ENCODE measurements at regions not wholly inside any gene's neighbourhood (a gene's known extent, or its start where the extent isn't known, plus 50 kb on each side); places are given as distances from the start of the nearest gene placed in this dataset.
"Not testable (repeated sequence)": the region's sequence is repeated elsewhere in the genome, so short reads cannot be mapped to it uniquely, and the experiment has no call there.

DNA sequence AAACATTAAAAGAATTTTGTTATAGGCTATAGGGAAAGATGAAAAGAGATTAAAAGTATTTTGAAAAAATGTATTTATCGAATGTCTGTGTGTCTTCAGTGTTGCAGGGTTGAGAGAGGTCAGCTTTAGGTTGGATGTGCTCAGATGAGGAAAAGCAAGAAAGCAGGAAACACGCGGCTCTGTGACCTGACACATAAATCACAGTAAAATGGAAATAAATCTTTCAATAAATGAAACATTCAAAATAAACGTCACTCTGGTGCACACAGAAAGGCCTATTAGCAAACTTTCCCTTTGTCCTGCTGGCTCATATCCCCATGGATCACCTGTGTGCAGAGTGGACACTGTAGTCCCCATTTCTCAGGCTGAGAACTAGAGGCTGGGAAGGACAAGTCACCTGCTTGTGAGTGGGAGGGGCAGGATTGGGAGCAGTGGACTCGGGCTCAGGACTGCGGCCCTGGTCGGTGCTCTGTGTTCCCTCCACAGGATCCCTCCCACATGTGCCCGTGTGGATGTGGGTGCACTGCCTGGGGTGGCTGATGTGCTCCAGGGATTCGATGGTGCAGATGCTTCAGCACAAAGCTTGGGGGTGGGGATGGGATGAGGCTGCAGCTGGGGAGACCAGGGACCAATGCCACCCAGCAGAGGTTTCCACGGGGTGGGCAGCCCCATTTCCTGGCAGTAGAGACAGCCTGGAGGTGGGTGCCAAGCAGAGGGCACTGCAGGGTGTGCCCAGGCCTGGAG lies 96.0 kb upstream of the IGLL5 start:
- no peak overlapping the region for H3K4me3 ChIP-seq (ENCODE audit: low read depth, low read length)
- H3K27me3 ChIP-seq (ENCODE audit: control insufficient read depth, insufficient read depth, low read length) = no peaks in the 10 kb centered on the region
- H3K9ac ChIP-seq = no peak overlapping the region

DNA sequence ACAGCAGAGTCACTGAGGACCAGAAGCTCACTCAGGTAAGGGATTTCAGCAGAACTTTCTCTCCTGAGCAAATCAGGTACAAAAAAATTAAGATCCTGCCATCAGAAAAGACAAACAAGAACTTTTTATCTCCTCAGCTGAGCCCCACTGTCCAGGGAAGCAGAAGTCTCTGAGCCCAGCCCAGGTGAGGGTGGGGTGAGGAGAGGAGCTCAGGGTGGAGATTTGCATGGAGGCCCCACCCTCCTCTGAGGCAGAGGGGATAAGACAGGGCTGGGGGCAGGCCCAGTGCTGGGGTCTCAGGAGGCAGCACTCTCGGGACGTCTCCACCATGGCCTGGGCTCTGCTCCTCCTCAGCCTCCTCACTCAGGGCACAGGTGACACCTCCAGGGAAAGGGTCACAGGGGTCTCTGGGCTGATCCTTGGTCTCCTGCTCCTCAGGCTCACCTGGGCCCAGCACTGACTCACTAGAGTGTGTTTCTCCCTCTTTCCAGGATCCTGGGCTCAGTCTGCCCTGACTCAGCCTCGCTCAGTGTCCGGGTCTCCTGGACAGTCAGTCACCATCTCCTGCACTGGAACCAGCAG lies 95.3 kb upstream of the IGLL5 start:
- not testable (repeated sequence) for H3K27me3 ChIP-seq (ENCODE audit: control insufficient read depth, insufficient read depth, low read length); H3K27ac ChIP-seq; H3K36me3 ChIP-seq (ENCODE audit: control insufficient read depth, insufficient read depth, low read length); H3K9me3 ChIP-seq (ENCODE audit: control insufficient read depth, low read length); H3K79me2 ChIP-seq; H3K9ac ChIP-seq; H3K4me1 ChIP-seq; H3K4me2 ChIP-seq (ENCODE audit: low read length); H2AFZ ChIP-seq; H3K4me3 ChIP-seq (ENCODE audit: low read depth, low read length)

More for the DNA sequence above, 96.0 kb upstream of the IGLL5 start:
- Histone ChIP-seq H3K27ac (no peak overlapping the region), H3K4me1 (no peaks in the 10 kb centered on the region), H3K79me2 (no peaks in the 10 kb centered on the region), H3K4me2 (ENCODE audit: low read length) (no peak overlapping the region), H3K36me3 (ENCODE audit: control insufficient read depth, insufficient read depth, low read length) (no peaks in the 10 kb centered on the region), H3K9me3 (ENCODE audit: control insufficient read depth, low read length) (no peaks in the 10 kb centered on the region), H2AFZ (no peak overlapping the region)
- TF ChIP-seq, protein P1, sequence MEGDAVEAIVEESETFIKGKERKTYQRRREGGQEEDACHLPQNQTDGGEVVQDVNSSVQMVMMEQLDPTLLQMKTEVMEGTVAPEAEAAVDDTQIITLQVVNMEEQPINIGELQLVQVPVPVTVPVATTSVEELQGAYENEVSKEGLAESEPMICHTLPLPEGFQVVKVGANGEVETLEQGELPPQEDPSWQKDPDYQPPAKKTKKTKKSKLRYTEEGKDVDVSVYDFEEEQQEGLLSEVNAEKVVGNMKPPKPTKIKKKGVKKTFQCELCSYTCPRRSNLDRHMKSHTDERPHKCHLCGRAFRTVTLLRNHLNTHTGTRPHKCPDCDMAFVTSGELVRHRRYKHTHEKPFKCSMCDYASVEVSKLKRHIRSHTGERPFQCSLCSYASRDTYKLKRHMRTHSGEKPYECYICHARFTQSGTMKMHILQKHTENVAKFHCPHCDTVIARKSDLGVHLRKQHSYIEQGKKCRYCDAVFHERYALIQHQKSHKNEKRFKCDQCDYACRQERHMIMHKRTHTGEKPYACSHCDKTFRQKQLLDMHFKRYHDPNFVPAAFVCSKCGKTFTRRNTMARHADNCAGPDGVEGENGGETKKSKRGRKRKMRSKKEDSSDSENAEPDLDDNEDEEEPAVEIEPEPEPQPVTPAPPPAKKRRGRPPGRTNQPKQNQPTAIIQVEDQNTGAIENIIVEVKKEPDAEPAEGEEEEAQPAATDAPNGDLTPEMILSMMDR (IDR thresholded peaks at IDR 0.05) = no peak

DNA sequence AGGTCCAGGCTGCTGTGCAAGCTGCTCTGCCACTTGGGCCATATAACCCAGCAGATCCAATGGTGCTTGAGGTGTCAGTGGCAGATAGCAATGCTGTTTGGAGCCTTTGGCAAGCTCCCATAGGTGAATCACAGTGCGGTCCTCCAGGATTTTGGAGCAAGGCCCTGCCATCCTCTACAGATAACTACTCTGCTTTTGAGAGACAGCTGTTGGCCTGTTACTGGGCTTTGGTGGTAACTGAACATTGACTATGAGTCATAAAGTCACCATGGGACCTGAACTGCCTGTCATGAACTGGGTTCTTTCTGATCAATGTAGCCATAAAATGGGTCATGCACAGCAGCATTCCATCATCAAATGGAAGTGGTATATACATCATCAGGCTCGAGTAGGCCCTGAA lies 92.0 kb upstream of the IGLL5 start:
- H3K27ac ChIP-seq; H3K4me2 ChIP-seq (ENCODE audit: low read length); H3K9ac ChIP-seq; H3K4me1 ChIP-seq; H3K9me3 ChIP-seq (ENCODE audit: control insufficient read depth, low read length); H2AFZ ChIP-seq; H3K27me3 ChIP-seq (ENCODE audit: control insufficient read depth, insufficient read depth, low read length); H3K36me3 ChIP-seq (ENCODE audit: control insufficient read depth, insufficient read depth, low read length); H3K4me3 ChIP-seq (ENCODE audit: low read depth, low read length); H3K79me2 ChIP-seq: not testable (repeated sequence)

DNA sequence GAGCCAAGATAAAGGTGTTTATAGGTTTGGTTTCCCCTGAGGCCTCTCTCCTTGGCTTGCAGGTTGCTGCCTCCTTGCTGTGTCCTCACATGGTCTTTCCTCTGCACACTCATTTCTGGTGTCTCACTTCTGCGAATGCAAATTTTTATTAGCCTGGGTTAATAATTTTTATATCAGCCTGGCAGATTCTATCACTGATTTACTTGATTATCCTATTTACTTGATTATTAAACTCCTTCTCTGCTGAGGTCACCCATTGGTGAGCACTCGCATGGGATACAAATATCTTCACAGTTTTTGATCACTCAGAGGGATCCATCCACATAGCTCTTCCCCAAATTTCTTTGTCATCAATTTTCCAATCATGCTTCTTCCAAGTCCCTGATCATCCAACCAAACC lies 90.9 kb upstream of the IGLL5 start:
- Histone ChIP-seq H3K4me3 (ENCODE audit: low read depth, low read length) (no peak overlapping the region), H3K9ac (no peak overlapping the region), H2AFZ (no peak overlapping the region), H3K4me2 (ENCODE audit: low read length) (no peak overlapping the region), H3K9me3 (ENCODE audit: control insufficient read depth, low read length) (no peaks in the 10 kb centered on the region), H3K27ac (no peak overlapping the region), H3K27me3 (ENCODE audit: control insufficient read depth, insufficient read depth, low read length) (no peaks in the 10 kb centered on the region), H3K79me2 (no peaks in the 10 kb centered on the region), H3K36me3 (ENCODE audit: control insufficient read depth, insufficient read depth, low read length) (no peaks in the 10 kb centered on the region), H3K4me1 (no peaks in the 10 kb centered on the region)
- TF ChIP-seq, protein P1 (IDR thresholded peaks at IDR 0.05) = no peak

DNA sequence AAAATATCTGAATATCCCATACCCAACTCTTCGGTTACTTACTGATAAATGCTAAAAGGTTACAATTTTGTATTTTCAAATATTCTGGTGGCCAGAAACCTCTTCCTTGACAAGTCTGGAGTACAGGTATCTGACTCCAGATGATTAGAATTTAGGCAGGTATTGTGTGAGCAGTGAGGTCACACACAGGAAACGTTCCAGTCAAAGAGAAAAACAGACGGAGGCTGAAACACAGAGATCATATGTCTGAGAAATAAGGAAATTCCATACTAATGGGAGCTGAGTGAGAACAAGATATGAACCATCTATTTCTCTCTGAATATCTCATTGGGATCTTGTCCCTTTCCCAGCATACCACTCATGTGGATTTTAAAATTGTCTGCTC lies 89.4 kb upstream of the IGLL5 start:
- H3K27me3 ChIP-seq (ENCODE audit: control insufficient read depth, insufficient read depth, low read length) = no peaks in the 10 kb centered on the region
- TF ChIP-seq, protein P1 (IDR thresholded peaks at IDR 0.05) = no peak

More for the DNA sequence above, 89.4 kb upstream of the IGLL5 start:
- no peaks in the 10 kb centered on the region for H3K9me3 ChIP-seq (ENCODE audit: control insufficient read depth, low read length)
- H3K4me3 ChIP-seq (ENCODE audit: low read depth, low read length) = no peak overlapping the region
- no peak overlapping the region for H3K4me2 ChIP-seq (ENCODE audit: low read length)
- no peak overlapping the region for H2AFZ ChIP-seq
- H3K79me2 ChIP-seq = no peaks in the 10 kb centered on the region
- no peaks in the 10 kb centered on the region for H3K4me1 ChIP-seq
- H3K36me3 ChIP-seq (ENCODE audit: control insufficient read depth, insufficient read depth, low read length) = no peaks in the 10 kb centered on the region
- no peak overlapping the region for H3K27ac ChIP-seq
- H3K9ac ChIP-seq = no peak overlapping the region

Measured in parathyroid adenoma (tissue), 2 donors.